ENCODE measurements at regions not wholly inside any gene's neighbourhood (a gene's known extent, or its start where the extent isn't known, plus 50 kb on each side); places are given as distances from the start of the nearest gene placed in this dataset.
"Not testable (repeated sequence)": the region's sequence is repeated elsewhere in the genome, so short reads cannot be mapped to it uniquely, and the experiment has no call there.

- peak in 1 of 10 donors; percentile 16 for DNase-seq
- intact Hi-C loops (cut with DNase I) = no loop called here
These were observed 50.7 kb upstream of the USP7 start for GRCh38 chr16:9014389-9014788.

- intact Hi-C loops (cut with DNase I) = no loop called here
- DNase-seq = peak in 1 of 10 donors; percentile 8
These were observed 51.8 kb upstream of the USP7 start for GRCh38 chr16:9015489-9015888.

DNA sequence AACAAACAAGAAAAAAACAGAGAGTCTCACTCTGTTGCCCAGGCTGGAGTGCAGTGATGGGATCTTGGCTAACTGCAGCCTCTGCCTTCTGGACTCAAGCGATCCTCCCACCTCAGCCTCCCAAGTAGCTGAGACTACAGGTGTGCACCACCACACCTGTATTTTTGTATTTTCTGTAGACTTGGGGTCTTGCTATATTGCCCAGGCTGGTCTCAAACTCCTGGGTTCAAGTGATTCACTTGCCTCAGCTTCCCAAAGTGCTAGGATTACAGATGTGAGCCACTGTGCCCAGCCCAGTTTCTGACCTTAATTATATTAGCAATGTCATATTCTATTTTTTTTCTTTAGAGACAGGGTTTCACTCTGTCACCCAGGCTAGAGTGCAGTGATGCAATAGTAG, 52.3 kb upstream of the USP7 start:
- intact Hi-C loops (cut with DNase I); DNase-seq: not testable (repeated sequence)

- intact Hi-C loops (cut with DNase I) = no loop called here
- DNase-seq = peak in 4 of 10 donors; percentile 16 to 28 (median 24)
These were observed 53.1 kb upstream of the USP7 start for GRCh38 chr16:9016824-9017223.

DNA sequence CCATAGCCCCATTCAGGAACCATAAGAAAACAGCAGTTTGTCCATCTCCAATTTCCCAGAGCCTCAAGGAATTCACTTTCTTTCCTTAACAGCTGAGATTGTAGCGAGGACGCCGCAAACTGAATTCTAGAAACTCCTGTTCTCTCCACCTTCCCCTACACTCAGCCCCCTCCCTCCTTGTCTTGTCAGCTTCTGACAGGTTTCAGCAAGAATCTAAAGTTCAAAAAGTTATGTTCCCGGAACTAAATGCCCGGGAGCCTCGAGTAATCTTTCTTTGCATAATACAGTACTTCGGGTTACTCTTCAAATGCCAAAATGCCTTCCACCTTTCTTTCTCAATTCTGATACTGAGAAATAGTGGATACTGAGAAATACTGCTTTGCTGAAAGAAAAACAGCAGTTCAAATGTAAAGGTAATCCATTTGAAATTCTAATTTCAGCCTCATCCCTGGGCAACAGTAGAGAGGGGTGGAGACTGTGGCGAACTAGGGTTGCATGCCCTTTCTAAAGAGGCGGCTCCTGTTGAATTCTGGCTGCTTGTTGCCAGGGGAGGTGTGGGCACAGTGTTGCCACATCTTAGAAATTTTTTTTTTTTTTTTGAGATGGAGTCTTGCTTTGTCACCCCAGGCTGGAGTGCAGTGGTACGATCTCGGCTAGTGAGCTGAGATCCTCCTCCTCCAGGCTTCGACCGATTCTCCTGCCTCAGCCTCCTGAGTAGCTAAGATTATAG, 63.5 kb upstream of the USP7 start:
- DNase-seq = peak in 1 of 10 donors; percentile 42
- intact Hi-C loops (cut with DNase I) = no loop called here

DNA sequence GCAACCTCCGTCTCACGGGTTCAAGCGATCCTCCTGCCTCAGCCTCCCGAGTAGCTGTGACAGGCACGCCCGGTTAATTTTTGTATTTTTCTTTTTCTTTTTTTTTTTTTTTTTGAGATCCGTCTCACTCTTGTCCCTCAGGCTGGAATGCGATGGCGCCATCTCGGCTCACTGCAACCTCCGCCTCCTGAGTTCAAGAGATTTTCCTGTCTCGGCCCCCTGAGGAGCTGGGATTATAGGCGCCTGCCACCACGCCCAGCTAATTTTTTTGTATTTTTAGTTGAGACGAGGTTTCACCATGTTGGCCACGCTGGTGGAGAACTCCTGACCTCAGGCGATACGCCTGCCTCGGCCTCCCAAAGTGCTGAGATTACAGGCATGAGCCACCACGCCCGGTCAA, 63.0 kb upstream of the HAPSTR1 start:
- DNase-seq = peak in 1 of 10 donors; percentile 52
- intact Hi-C loops (cut with DNase I) = not testable (repeated sequence)

DNA sequence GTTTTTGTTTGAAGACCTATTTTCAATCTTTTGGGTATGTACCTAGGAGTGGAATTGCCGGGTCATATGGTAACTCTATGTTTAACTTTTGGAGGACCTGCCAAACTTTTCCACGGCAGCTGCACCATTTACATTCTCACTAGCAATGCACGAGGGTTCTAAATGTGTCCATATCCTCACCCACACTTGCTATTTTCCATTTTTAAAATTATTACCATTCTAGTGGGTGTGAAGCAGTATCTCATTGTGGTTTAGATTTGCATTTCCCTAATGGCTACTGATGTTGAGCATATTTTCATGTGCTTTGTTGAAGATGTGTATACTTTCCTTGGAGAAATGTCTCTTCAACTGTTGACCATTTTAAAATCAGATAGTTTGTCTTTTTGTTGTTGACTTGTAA, 60.3 kb upstream of the HAPSTR1 start:
- peak in 1 of 10 donors; percentile 5 for DNase-seq
- intact Hi-C loops (cut with DNase I) = no loop called here

DNA sequence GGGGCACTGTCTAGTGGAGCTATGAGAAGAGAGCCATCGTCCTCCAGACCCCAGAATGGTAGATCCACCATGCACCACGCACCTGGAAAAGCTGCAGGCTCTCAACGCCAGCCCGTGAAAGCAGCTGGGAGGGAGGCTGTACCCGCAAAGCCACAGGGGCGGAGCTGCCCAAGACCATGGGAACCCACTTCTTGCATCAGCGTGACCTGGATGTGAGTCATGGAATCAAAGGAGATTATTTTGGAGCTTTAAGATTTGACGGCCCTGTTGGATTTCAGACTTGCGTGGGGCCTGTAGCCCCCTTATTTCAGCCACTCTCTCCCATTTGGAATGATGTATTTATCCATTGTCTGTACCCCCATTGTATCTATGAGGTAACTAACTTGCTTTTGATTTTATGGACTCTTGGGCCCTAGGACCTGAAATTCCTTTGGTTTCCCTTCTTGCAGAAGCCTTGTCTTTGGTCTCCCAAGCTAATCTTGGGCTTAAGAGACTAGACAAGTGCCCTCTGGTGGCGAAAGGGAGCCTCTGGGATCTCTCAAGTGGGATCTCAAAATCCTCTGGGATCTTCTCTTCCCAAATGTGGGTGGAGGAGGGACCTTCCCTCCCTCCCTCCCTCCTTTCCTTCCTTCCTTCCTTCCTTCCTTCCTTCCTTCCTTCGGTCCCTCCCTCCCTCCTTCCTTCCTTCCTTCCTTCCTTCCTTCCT, 58.2 kb upstream of the HAPSTR1 start:
- DNase-seq = peak in 7 of 10 donors; percentile 37 to 86 (median 57)
- intact Hi-C loops (cut with DNase I) = no loop called here

- intact Hi-C loops (cut with DNase I) = no loop called here
- DNase-seq = peak in 1 of 10 donors; percentile 25
These were observed 57.4 kb upstream of the HAPSTR1 start for GRCh38 chr16:9034056-9034455.

GRCh38 chr16:9035996-9036395, 55.4 kb upstream of the HAPSTR1 start:
- intact Hi-C loops (cut with DNase I) = no loop called here
- no peak for DNase-seq

GRCh38 chr16:9039210-9039609, 52.2 kb upstream of the HAPSTR1 start:
- DNase-seq = no peak
- intact Hi-C loops (cut with DNase I) = no loop called here

DNA sequence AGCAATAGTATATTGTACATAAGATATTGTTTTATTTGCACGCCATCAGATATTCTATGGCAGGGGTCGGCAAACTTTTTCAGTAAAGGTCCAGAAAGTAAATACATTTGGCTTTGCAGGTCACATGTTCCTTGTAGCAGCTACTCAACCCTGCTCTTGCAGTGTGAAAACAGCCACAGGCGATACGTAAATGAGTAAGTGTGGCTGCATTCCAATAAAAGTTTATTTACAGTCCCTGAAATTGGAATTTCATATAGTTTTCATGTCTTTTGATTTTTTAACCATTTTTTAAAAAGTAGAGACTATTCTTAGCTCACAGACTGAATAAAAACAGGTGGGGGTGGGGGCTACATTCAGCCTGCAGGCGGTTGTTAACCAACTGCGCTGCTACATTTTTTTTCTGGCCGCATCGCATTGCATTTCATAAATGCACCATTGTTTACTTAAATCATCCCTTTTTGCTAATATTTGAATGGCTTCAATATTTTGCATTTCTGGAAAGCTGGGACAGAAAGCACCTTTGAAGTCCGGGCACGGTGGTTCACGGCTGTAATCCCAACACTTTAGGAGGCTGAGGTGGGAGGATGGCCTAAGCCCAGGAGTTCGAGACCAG, 50.5 kb upstream of the HAPSTR1 start:
- intact Hi-C loops (cut with DNase I) = no loop called here
- DNase-seq = peak in 2 of 10 donors; percentile 0 to 12
